Gastrocnemius medialis (tissue), 4 donors: ENCODE measurements at regions not wholly inside any gene's neighbourhood (a gene's known extent, or its start where the extent isn't known, plus 50 kb on each side); places are given as distances from the start of the nearest gene placed in this dataset.

Source experiments
- CTCF ChIP-seq, 5 experiments: fragments of 450-650 bp in 3 of 5; fragments of 200-600 bp in 2 of 5; sonication (generic) in 2 of 5; IDR thresholded peaks in 4 of 5; conservative IDR thresholded peaks in 1 of 5; 1 replicate in 4 of 5; 2 replicates in 1 of 5; pipeline ENCODE4 v1.5.1; 2016 to 2019; ENCODE audit warnings: antibody characterized with exemption in 5 of 5, mild to moderate bottlenecking in 3 of 5, moderate library complexity in 3 of 5
- POLR2A ChIP-seq, 2 donors: fragments of 450-650 bp; IDR thresholded peaks; one replicate each; pipeline ENCODE4 v1.6.1; 2017; ENCODE audit warnings: antibody characterized with exemption in 2 of 2, mild to moderate bottlenecking in 2 of 2, moderate library complexity in 2 of 2

GRCh38 chrX:65873385-65873784 lies 166.5 kb downstream of the VSIG4 start:
- TF ChIP-seq CTCF (IDR thresholded peaks at IDR 0.05 in 4 of 5, conservative IDR thresholded peaks at IDR 0.05 in 1 of 5) (no peak), POLR2A (IDR thresholded peaks at IDR 0.05) (no peak)
